Lower leg skin (tissue), 3 donors: ENCODE measurements at regions not wholly inside any gene's neighbourhood (a gene's known extent, or its start where the extent isn't known, plus 50 kb on each side); places are given as distances from the start of the nearest gene placed in this dataset.

ENCODE experiments used
- CTCF ChIP-seq, 3 donors: fragments of 450-650 bp; IDR thresholded peaks; one replicate each; pipeline ENCODE4 v1.5.1; 2016; ENCODE audit warnings: antibody characterized with exemption in 3 of 3, mild to moderate bottlenecking in 3 of 3, moderate library complexity in 2 of 3
- POLR2A ChIP-seq, 2 donors: fragments of 450-650 bp; IDR thresholded peaks; one replicate each; pipeline ENCODE4 v1.6.1; 2016 to 2017; ENCODE audit warnings: antibody characterized with exemption in 2 of 2, mild to moderate bottlenecking in 1 of 2, moderate library complexity in 1 of 2

DNA sequence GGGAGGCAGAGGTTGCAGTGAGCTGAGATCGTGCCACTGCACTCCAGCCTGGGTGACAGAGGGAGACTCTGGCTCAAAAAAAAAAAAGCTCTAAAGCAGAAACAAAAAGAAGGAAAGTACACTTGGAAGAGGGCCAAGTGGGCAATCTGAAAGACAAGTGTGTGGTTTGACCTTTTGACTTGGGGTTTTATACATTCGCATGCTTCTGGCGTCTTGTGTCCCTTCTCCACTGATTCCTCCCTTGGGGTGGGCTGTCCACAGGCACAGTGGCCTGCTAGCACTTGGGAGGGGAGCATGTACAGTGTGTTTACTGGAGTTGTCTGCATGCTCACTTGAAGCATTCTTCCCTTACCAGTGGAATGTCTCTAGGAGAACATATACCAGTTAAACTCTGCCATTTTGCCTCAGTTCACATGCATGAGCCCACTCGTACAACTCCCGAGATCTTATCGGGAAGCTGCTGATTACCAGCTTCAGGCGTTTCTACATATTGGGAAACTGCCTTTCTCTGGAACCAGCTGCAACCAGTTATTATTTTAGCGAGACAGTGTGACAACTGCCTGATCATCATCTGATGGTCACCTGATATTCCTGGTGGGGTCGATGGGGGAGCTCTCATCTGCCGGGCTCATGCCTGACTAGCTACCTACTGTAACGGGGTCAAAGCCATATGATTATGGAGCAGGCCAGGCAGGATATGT, 113.5 kb upstream of the ZNF678 start:
- TF ChIP-seq CTCF (IDR thresholded peaks at IDR 0.05), result no peak
- TF ChIP-seq POLR2A (IDR thresholded peaks at IDR 0.05), result no peak
